SK-N-SH (cell line): ENCODE measurements at regions not wholly inside any gene's neighbourhood (a gene's known extent, or its start where the extent isn't known, plus 50 kb on each side); places are given as distances from the start of the nearest gene placed in this dataset.

Experiments used
- JUND ChIP-seq: IDR thresholded peaks from 2 replicates; pipeline ENCODE4 v1.4.0; 2012
- TEAD4 ChIP-seq: IDR thresholded peaks from 2 replicates; pipeline ENCODE4 v1.4.0; 2012; ENCODE audit warnings: mild to moderate bottlenecking, borderline replicate concordance; ENCODE audit not compliant: insufficient read depth
- TF ChIP-seq, protein P1 (sequence below): fragments of 200-600 bp; sonication (generic); IDR thresholded peaks from 2 replicates; pipeline ENCODE4 v1.6.1; 2017; ENCODE audit warnings: antibody characterized with exemption, mild to moderate bottlenecking, moderate library complexity

DNA sequence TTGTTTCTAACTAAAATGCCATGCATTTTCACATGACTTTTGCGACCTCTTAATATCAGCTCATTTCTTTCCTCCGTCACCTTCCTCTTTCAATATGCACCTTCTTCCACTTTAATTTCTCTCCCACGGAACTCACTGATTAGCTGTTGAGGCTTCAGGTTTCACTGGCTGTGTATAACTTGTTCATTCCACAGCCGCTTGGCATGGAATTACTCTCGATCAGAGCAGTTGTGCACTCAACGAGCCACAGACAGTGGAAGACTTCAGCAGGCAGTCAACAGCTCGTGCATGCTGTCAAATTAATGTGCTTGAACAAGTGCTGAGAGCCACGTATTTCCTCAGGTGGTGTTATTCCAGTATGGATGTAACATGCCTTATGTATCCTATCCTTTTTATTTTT is 491.2 kb upstream of the DDX18 start:
- TF ChIP-seq, protein P1, sequence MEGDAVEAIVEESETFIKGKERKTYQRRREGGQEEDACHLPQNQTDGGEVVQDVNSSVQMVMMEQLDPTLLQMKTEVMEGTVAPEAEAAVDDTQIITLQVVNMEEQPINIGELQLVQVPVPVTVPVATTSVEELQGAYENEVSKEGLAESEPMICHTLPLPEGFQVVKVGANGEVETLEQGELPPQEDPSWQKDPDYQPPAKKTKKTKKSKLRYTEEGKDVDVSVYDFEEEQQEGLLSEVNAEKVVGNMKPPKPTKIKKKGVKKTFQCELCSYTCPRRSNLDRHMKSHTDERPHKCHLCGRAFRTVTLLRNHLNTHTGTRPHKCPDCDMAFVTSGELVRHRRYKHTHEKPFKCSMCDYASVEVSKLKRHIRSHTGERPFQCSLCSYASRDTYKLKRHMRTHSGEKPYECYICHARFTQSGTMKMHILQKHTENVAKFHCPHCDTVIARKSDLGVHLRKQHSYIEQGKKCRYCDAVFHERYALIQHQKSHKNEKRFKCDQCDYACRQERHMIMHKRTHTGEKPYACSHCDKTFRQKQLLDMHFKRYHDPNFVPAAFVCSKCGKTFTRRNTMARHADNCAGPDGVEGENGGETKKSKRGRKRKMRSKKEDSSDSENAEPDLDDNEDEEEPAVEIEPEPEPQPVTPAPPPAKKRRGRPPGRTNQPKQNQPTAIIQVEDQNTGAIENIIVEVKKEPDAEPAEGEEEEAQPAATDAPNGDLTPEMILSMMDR, result no peak
- no peak for TF ChIP-seq JUND
- TF ChIP-seq TEAD4, result no peak
